GM19025 (cell line): ENCODE measurements at regions not wholly inside any gene's neighbourhood (a gene's known extent, or its start where the extent isn't known, plus 50 kb on each side); places are given as distances from the start of the nearest gene placed in this dataset.
"Not testable (repeated sequence)": the region's sequence is repeated elsewhere in the genome, so short reads cannot be mapped to it uniquely, and the experiment has no call there.

Experiments used
- ATAC-seq: cut with Tn5 transposase; IDR thresholded peaks from one replicate; pipeline ENCODE4 v1.9.1; 2021; ENCODE audit warnings: mild to moderate bottlenecking, low read depth, moderate library complexity; ENCODE audit not compliant: unreplicated experiment

GRCh38 chr4:26017961-26018700, 104.1 kb downstream of the SMIM20 start:
- ATAC-seq, result not testable (repeated sequence)

DNA sequence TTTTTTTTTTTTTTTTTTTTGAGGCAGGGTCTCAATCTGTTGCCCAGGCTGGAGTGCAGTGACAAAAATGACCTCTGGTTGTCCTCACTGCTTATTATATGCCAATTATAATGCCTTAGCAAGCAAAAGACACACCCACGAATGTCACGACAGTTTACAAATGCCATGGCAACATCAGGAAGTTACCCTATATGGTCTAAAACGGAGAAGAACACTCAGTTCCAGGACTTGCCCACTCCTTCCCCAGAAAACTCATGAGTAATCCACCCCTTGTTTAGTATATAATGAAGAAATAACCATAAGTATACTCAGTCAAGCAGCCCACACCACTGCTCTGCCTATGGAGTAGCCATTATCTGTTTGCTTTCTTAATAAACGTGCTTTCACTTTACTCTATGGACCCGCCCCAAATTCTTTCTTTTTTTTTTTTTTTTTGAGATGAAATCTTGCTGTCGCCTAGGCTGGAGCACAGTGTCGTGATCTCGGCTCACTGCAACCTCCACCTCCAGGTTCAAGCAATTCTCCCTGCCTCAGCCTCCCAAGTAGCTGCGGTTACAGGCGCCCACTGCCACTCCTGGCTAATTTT, 106.2 kb downstream of the SMIM20 start:
- no peak for ATAC-seq

DNA sequence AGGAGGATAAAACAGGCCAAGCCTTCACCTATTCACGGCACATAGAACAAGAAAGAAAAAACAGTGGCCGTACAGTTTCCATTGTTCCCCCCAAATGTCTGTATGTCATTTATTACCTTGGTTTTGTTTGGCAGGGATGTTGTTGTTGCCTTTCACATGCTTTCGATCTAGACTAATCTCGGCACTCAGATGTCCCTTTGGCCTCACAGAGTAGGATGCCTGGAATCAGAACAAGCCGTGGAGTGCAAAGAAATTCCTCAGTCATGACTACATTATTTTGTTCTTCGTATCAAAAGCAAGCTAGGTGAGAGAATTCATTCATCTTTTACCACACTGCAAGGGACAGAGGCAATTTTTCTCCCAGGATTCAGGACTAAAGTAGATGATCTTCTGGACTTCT, 106.9 kb downstream of the SMIM20 start:
- ATAC-seq, result no peak

- ATAC-seq, result no peak
These were observed 107.7 kb downstream of the SMIM20 start for GRCh38 chr4:26021417-26022345.

- ATAC-seq, result no peak
These were observed 108.6 kb downstream of the SMIM20 start for GRCh38 chr4:26022346-26023202.

DNA sequence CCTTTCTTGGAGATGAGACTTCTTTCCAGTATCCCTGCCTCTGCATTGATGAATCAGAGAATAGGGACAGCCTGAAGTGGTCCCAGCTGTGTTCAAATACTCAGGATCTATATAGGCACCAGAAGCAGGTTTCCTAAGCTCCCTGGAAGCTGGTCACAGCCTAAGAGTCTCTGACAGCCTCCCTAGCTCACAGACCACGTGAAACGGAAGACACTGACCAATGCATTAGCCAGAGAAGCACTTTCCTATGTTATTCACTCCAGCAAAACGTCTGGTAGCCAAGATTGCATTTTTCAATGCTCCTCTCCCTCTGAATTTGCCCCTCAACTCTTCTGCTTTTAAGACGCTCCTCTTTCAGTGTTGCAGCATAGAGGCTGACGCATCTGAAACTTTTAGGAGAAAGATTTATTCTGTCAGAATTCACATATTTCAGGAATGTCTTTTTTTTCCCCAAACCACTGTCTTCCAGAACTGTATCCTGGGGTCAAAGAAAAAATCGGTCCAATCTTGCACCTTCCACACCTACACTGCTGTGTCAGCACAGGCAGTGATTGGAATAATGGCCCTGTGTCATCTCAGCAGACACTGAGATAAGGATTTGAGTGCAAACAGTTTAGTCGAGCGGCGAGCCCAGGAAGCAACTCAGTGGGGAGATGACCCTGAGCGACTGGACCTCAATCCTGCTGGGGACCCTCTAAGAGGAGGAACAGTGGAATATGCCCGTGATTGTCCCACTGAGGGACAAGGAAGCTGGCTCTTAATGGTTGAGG, 109.4 kb downstream of the SMIM20 start:
- no peak for ATAC-seq

DNA sequence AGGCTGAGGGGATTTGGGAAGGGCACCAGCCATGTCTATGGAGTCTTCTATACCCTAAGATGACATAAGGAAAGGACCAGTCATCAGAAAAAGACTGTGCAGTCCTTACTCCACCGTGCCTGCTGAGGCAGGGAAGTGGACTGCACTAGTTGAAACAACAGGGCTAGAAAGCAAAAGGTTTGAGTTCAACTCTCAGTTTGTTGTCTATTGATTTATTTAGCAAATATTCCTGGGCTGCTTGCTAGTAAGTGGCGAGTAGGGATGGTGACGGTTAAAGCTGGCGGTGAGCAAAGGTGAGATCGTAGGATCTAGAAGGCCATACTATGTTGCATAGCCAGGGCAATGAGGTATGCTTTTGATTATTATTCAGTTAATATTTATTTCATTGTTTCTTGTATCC, 110.1 kb downstream of the SMIM20 start:
- no peak for ATAC-seq

- ATAC-seq, result no peak
These were observed 114.2 kb downstream of the SMIM20 start for GRCh38 chr4:26028133-26028792.

DNA sequence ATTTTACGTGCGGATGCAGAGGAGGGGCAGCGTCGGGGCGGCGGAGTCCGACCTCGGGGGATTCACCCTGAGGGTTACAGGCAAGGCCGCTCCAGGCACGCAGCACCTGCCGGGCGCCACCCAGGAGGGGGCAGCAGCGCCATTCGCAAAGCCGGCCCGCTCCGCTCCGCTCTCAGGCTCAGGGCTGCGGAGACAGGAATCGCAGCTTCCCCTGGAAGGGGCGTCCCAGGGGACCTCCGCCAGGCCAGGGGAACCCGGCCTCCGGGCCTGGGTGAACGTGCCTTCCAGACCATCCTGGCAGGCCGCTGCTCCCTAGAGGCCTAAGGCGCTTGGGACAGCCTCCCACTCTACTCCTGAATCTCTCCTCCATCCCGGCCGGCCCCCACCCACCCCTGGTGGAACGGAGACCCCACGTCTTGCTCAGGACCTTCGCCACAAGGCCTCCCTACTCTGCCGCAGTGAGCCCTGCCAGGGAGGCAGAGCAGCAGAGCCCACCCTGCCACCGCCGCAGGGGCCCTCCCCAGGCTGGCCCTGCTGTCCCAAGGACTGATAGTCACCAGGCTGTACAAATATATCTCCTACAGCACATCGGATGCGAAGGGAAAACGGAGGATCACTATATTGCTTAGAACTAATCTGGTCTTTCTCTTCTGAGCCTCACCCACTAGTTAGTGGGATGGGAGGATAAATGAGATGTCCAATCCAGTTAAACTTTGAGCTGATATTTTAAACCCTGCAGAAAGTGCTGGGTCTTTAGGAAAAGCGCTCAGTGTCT, 115.0 kb downstream of the SMIM20 start:
- peak; percentile 90 for ATAC-seq

DNA sequence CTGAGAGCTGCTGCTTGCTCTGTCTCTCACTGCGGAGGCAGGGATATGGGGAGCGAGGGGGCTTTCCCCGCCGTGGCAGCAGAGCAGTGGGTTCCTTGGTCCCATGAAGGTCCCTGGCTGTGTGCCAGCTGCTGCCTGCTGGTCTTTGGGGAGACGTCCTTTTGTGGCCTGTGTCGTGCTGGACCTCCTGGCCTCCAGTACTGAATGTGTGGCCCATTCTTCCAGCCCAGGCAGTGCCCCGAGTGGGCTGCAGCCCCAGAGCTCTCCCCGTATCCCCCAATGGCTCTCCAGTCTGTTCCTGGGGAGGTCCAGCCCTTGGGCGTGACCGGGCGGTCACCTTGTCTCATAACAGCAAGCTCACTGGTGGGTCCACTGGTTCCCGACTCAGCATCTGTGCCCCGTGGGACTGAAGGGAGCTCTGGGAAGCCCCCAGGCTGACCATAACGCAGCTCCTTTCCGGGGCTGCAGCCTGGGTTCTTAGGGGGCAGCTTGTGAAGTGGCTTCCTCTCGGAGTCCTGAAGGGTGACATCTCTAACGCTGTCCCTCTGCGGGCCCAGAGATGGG, 115.6 kb downstream of the SMIM20 start:
- ATAC-seq, result no peak

- ATAC-seq, result no peak
These were observed 116.2 kb downstream of the SMIM20 start for GRCh38 chr4:26030260-26030667.

DNA sequence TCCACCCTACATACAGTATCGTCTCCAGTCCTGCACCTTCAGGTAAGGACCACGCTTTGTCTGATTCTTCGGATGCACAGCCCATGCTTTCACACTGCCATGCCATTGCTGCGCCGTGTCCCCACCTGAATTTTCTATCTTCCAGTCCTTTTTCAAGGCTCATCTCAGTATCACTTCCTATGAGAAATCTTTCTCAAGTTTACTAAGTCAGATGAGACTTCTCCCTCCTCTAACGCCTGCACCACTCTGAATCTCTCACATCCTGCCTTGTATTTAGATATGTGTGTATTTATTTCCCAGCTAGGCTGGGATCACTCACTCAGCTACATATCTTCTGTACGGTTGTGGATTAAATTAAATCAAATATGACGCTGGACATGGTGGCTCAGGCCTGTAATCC, 116.8 kb downstream of the SMIM20 start:
- ATAC-seq, result no peak

DNA sequence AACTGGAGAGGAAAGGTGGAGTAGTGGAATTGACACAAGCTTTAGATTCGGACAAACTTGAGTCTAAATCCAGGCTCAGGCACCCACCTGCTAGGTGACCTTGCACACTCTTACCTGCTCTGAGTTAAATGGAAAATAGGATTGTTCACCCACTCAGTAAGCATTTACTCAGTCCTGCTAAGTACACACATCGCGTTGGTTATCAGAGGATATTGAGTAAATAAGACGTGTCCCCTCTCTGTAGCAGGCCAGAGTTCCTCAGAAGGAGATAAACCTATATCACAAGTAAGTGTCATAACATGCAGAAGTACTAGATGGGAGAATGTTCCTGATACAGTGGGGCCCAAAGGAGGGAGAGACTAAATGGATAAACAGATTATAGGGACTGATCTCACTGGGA, 117.7 kb downstream of the SMIM20 start:
- ATAC-seq, result no peak

- ATAC-seq, result no peak
These were observed 118.1 kb downstream of the SMIM20 start for GRCh38 chr4:26032142-26032541.

DNA sequence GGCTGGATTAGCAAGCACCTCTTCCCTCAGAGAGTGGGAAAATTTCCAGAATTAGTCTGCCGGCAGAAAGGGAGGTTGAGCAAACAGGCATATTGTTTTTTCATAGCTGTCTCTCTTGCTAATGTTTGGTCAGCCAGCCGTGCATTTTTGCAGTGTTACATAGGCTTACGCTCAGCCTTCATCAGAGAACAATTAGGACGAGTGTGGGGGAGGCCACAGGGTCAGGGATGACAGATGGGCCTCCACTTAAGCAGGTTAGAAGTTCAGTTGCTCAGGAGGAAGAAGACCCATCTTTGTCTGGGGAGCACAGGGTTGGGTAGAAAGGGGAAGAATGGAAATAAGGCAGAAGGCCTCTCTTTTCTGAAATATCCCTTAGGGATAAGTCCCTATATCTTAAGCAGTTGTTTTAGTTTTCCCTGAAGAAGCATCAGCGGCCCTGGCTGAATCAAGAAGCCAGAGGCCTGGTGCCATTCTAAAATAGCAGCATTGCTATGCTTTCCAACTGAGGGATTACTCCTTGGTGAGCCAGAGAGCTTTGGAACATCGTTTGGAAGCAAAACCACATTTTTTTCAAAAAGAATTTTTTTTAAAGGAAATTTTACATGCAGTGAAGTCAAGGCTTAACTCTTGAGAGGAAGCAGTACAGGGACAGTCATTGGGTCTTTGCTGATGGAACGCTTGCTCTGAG, 118.8 kb downstream of the SMIM20 start:
- no peak for ATAC-seq

GRCh38 chr4:26033389-26033788, 119.4 kb downstream of the SMIM20 start:
- no peak for ATAC-seq

GRCh38 chr4:26034849-26035248, 120.8 kb downstream of the SMIM20 start:
- no peak for ATAC-seq
